Panc1 (cell line): ENCODE measurements at regions not wholly inside any gene's neighbourhood (a gene's known extent, or its start where the extent isn't known, plus 50 kb on each side); places are given as distances from the start of the nearest gene placed in this dataset.

ENCODE experiments used
- ATAC-seq: fragments of 200-7000 bp; cut with Tn5 transposase; 2 replicates; pipeline ENCODE4 v1.9.1; 2020; ENCODE audit warnings: mild to moderate bottlenecking, moderate library complexity
- BruUV-seq: library from RNA; stranded (reverse); fragments of 400-500 nt; replicated peaks from 2 replicates; lab custom pipeline; 2021; lab: Mats Ljungman, UMichigan
- CTCF ChIA-PET: fragments of 300-600 bp; sonication (Branson Sonifier 250); formaldehyde crosslinking; loops from one replicate; lab custom pipeline; 2022; ENCODE audit warnings: antibody characterized with exemption; lab: Charles Lee
- POLR2A ChIA-PET: fragments of 300-600 bp; sonication (Branson Sonifier 250); formaldehyde crosslinking; loops from one replicate; lab custom pipeline; 2022; ENCODE audit warnings: antibody characterized with exemption; lab: Charles Lee
- DNase-seq: peaks from one replicate; pipeline ENCODE4 v3.0.0-alpha.2; 2010; ENCODE audit warnings: low read depth, low spot score
- H3K27ac ChIP-seq: 2 replicates; pipeline ENCODE4 v1.5.1; 2011; ENCODE audit warnings: mild to moderate bottlenecking, low read length, inconsistent platforms
- H3K27me3 ChIP-seq: fragments of 200-500 bp; sonication (Bioruptor generic); 2 replicates; pipeline ENCODE4 v1.6.0; 2014; ENCODE audit warnings: low read length, inconsistent platforms; ENCODE audit not compliant: control insufficient read depth, insufficient read depth
- H3K36me3 ChIP-seq: fragments of 200-500 bp; sonication (Bioruptor generic); 2 replicates; pipeline ENCODE4 v1.5.1; 2014; ENCODE audit warnings: inconsistent platforms, mild to moderate bottlenecking, low read length, moderate library complexity; ENCODE audit not compliant: control insufficient read depth, insufficient read depth
- H3K4me1 ChIP-seq: 2 replicates; pipeline ENCODE4 v1.5.1; 2011; ENCODE audit warnings: inconsistent platforms, mild to moderate bottlenecking, low read length, moderate library complexity; ENCODE audit not compliant: control insufficient read depth, insufficient read depth
- H3K4me3 ChIP-seq, 2 experiments: 2 replicates each; pipeline ENCODE4 v1.5.1; 2011 to 2012; ENCODE audit warnings: low read depth in 2 of 2, low read length in 2 of 2, mild to moderate bottlenecking in 2 of 2, inconsistent platforms in 1 of 2, moderate library complexity in 1 of 2
- H3K9me3 ChIP-seq: fragments of 200-500 bp; sonication (Bioruptor generic); 2 replicates; pipeline ENCODE4 v1.5.1; 2014; ENCODE audit warnings: low read depth, mild to moderate bottlenecking, inconsistent platforms, low read length, moderate library complexity; ENCODE audit not compliant: control insufficient read depth, insufficient read depth
- CTCF ChIP-seq: fragments of 450-650 bp; IDR thresholded peaks from 2 replicates; pipeline ENCODE4 v1.5.1; 2017; ENCODE audit warnings: mild to moderate bottlenecking
- POLR2AphosphoS5 ChIP-seq: IDR thresholded peaks from 2 replicates; pipeline ENCODE4 v1.6.1; 2012; ENCODE audit warnings: mild to moderate bottlenecking, low read depth, low read length, moderate library complexity
- REST ChIP-seq, 2 experiments: IDR thresholded peaks; 2 replicates each; pipeline ENCODE4 v1.6.1; 2011 to 2012; ENCODE audit warnings: low read depth in 2 of 2, control low read depth in 1 of 2, low read length in 1 of 2, mild to moderate bottlenecking in 1 of 2, moderate library complexity in 1 of 2; ENCODE audit not compliant: insufficient read depth in 1 of 2
- SIN3A ChIP-seq: IDR thresholded peaks from 2 replicates; pipeline ENCODE4 v1.6.1; 2012; ENCODE audit warnings: low read depth, mild to moderate bottlenecking, low read length, moderate library complexity, borderline replicate concordance; ENCODE audit not compliant: insufficient read depth
- TCF7L2 ChIP-seq: IDR thresholded peaks from 2 replicates; pipeline ENCODE4 v1.6.1; 2011; ENCODE audit warnings: mild to moderate bottlenecking, low read depth, low read length, inconsistent platforms
- in situ Hi-C: cut with HindIII; loops from 2 replicates; pipeline ENCODE4 v1.10.0; 2016; ENCODE audit warnings: low sequenced_read_pairs, low pct_unique_long_range_greater_than_20kb
- intact Hi-C: fragments of 100-400 bp; cut with micrococcal nuclease; formaldehyde crosslinking; loops from one replicate; pipeline ENCODE4 v1.10.0; 2022; ENCODE audit not compliant: unreplicated experiment

DNA sequence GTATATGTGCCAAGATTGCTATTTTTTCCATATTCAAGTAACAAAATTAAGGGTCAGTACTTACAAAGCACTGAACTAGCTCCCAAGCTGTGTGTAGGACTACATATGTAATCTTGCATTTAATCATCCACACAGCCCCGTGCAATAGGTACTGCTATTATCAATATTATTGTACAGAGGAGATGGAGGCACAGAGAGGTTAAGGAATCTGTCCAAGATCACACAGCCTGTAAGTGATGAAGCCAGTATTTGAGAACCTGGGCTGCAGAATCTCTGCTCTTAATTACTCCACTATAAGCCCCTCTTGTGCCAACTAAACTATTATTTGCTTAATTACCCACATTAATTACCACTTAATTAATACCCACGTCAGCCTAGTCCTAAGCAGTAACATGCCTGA, 134.1 kb downstream of the KATNIP start:
- CTCF ChIA-PET: no interaction called here
- Histone ChIP-seq H3K4me1 (no peaks in the 10 kb centered on the region), H3K9me3 (no peaks in the 10 kb centered on the region), H3K36me3 (no peaks in the 10 kb centered on the region; the same call in 1 of the 2 replicates), H3K4me3 (no peak overlapping the region), H3K27ac (no peak overlapping the region), H3K27me3 (no peaks in the 10 kb centered on the region)
- BruUV-seq: no TSS peak
- TF ChIP-seq TCF7L2 (no peak), CTCF (no peak), POLR2AphosphoS5 (no peak), REST (IDR thresholded peaks at IDR 0.05; ENCODE audit: insufficient read depth in 1 of 2, low read depth in 2 of 2, low read length in 1 of 2) (no peak), SIN3A (no peak)
- intact Hi-C loops (no loop called here), in situ Hi-C loops (no loop called here)
- no peak for DNase-seq
- POLR2A ChIA-PET: no interaction called here
- no peak for ATAC-seq

DNA sequence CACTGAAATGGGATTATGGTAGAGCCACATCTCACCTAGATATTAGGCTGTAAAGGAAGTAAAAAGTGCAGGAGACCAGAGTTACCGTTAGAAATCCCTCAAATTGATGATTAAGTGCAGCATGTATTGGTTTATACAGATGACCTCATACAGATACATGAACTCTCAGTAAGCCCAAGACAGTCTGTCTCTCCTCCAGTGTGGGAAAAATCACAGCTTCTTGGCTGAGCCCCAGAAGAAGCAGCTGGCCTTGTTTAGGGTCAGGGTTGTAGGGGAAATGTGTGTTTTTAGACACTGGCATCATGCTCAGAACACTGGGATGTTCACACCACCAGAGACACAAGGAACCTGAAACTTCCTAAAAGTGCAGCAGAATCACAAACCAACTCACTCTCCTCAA, 135.9 kb downstream of the KATNIP start:
- TF ChIP-seq CTCF (no peak), SIN3A (no peak), POLR2AphosphoS5 (no peak), TCF7L2 (no peak), REST (IDR thresholded peaks at IDR 0.05; ENCODE audit: insufficient read depth in 1 of 2, low read depth in 2 of 2, low read length in 1 of 2) (no peak)
- no TSS peak for BruUV-seq
- intact Hi-C loops: no loop called here
- ChIA-PET CTCF (no interaction called here), POLR2A (no interaction called here)
- in situ Hi-C loops: no loop called here
- Histone ChIP-seq H3K4me1 (no peaks in the 10 kb centered on the region), H3K27ac (no peak overlapping the region), H3K4me3 (no peak overlapping the region), H3K36me3 (no peaks in the 10 kb centered on the region; the same call in 1 of the 2 replicates), H3K9me3 (no peaks in the 10 kb centered on the region), H3K27me3 (no peaks in the 10 kb centered on the region)
- ATAC-seq (no peak), DNase-seq (no peak)
